Endothelial cell of umbilical vein (primary cell): ENCODE measurements at regions not wholly inside any gene's neighbourhood (a gene's known extent, or its start where the extent isn't known, plus 50 kb on each side); places are given as distances from the start of the nearest gene placed in this dataset.

Experiments
- CTCF ChIP-seq, 2 donors: IDR thresholded peaks; 1 replicate in 1 of 2; 2 replicates in 1 of 2; pipeline ENCODE4 v1.5.1; 2011; ENCODE audit warnings: low read length in 2 of 2, mild to moderate bottlenecking in 2 of 2, moderate library complexity in 2 of 2, control low read depth in 1 of 2, inconsistent platforms in 1 of 2, low read depth in 1 of 2; ENCODE audit not compliant: insufficient read depth in 1 of 2; ENCODE audit errors: extremely low read depth in 1 of 2
- EZH2 ChIP-seq: IDR thresholded peaks from 2 replicates; pipeline ENCODE4 v1.6.1; 2012; ENCODE audit warnings: borderline replicate concordance, low read depth, mild to moderate bottlenecking, moderate library complexity, low read length, inconsistent platforms; ENCODE audit not compliant: severe bottlenecking
- POLR2A ChIP-seq: IDR thresholded peaks from 2 replicates; pipeline ENCODE4 v1.6.1; 2012; ENCODE audit warnings: low read depth, mild to moderate bottlenecking, control low read depth, low read length

GRCh38 chr7:9846902-9847301 is 1126.8 kb upstream of the PHF14 start:
- TF ChIP-seq CTCF (IDR thresholded peaks at IDR 0.05; ENCODE audit: extremely low read depth in 1 of 2, insufficient read depth in 1 of 2, low read depth in 1 of 2, low read length in 2 of 2): no peak
- no peak for TF ChIP-seq POLR2A
- no peak for TF ChIP-seq EZH2
